ENCODE measurements at regions not wholly inside any gene's neighbourhood (a gene's known extent, or its start where the extent isn't known, plus 50 kb on each side); places are given as distances from the start of the nearest gene placed in this dataset.

GRCh38 chr10:129278686-129279085 lies 188.4 kb upstream of the MGMT start:
- no peak for TF ChIP-seq CTCF (IDR thresholded peaks at IDR 0.05; ENCODE audit: borderline replicate concordance, control extremely low read depth, extremely low read depth, insufficient read depth, missing control alignments)
- no peak for DNase-seq (ENCODE audit: low spot score)
- in situ Hi-C loops (cut with MboI; ENCODE audit: low sequenced_read_pairs, unreplicated experiment) = no loop called here

DNA sequence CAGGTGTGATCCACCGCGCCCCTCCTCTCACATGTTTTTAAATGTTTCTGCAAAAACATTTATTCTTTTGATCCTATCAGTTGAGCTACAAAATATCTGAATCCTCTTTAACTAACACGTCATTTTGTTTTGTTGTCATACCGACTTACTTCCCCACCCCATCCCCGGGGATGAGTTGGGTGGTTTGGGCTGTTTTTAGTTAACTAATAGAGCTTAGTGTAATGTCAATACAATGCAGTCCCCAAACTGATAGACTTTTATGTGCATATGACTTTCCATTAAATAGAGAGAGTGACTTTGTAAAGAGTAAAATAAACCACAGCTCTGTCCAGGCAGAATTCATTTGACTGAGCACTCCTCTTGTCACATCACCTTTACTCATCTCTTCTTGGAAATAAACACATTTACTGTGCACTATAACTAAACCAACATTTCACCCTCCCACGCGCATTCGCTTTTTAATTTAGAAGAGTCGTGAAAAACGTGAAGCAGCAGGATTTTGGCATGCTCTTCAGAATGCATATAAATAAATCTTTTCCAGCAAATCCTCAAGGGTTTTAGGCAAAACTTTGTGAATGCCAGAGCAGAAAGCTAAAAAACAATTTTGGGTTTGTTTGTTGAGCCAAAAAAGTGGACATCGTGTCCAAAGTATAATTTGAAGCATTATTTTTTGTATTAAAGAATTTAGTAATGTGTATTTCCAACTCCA lies 187.4 kb upstream of the MGMT start:
- no peak for TF ChIP-seq CTCF (IDR thresholded peaks at IDR 0.05; ENCODE audit: borderline replicate concordance, control extremely low read depth, extremely low read depth, insufficient read depth, missing control alignments)
- DNase-seq (ENCODE audit: low spot score) = no peak
- in situ Hi-C loops (cut with MboI; ENCODE audit: low sequenced_read_pairs, unreplicated experiment) = no loop called here

DNA sequence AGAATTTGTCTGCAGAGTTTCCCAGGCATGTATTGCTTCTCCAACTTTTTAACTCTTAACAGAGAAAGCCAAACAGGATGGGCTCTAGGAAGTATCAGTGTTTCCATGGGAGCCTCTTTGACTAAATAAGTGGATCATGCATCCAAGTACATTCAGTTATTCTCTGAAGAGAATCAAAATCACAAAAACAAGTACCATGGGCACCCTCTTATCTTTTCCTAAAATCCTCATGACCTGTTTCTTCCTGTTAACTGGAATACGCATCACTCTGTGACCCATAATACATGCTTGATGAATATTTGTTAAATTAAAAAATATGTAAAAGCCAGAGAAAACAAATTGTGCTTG lies 186.9 kb upstream of the MGMT start:
- in situ Hi-C loops (cut with MboI; ENCODE audit: low sequenced_read_pairs, unreplicated experiment) = no loop called here
- TF ChIP-seq CTCF (IDR thresholded peaks at IDR 0.05; ENCODE audit: borderline replicate concordance, control extremely low read depth, extremely low read depth, insufficient read depth, missing control alignments) = no peak
- DNase-seq (ENCODE audit: low spot score) = no peak

DNA sequence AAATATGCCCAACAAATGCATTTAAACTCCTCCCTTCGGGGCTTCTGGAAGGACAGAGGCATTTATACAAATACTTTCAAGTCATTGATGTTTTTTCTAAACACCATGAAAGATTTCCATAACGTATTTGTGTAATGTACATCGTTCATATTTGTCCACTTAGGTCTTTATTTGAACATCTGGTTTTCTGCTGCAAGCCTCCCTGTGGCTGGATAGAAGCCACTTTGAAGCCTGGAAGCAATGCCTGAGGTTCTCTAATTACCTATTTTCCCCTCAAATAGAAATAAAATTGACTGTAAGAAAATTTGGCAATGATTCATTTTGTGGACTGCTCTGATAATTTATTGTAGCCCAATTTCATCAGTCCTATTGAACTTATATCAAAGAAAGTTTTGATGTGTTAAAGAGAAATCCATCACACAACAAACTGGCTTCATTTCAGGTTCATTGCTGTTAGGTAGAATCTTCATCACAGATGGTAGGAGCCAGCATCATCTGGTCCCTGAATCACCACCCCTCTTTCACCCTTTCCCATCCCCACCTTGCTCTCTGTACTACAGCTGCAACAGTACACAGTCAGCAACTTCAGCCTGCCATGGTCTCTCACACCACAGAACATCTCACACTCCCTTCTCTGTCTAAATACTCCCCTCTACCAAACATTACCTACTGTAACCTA lies 186.0 kb upstream of the MGMT start:
- TF ChIP-seq CTCF (IDR thresholded peaks at IDR 0.05; ENCODE audit: borderline replicate concordance, control extremely low read depth, extremely low read depth, insufficient read depth, missing control alignments) = no peak
- in situ Hi-C loops (cut with MboI; ENCODE audit: low sequenced_read_pairs, unreplicated experiment) = no loop called here
- DNase-seq (ENCODE audit: low spot score) = no peak

DNA sequence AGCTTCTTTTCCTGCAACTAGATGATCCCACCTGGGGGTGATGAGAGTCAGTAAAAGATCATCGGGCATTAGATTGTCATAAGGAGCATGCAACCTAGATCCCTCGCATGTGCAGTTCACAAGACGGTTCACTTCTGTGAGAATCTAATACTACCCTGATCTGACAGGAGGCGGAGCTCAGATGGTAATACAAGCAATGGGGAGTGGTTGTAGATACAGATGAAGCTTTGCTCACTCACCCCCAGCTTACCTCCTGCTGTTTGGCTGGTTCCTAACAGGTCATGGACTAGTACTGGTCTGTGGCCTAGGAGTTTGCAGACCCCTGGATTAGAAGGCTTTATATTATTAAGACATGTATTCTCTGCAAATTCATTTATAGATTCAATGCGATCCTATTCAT lies 181.6 kb upstream of the MGMT start:
- no peak for TF ChIP-seq CTCF (IDR thresholded peaks at IDR 0.05; ENCODE audit: borderline replicate concordance, control extremely low read depth, extremely low read depth, insufficient read depth, missing control alignments)
- in situ Hi-C loops (cut with MboI; ENCODE audit: low sequenced_read_pairs, unreplicated experiment) = no loop called here
- DNase-seq (ENCODE audit: low spot score) = no peak

DNA sequence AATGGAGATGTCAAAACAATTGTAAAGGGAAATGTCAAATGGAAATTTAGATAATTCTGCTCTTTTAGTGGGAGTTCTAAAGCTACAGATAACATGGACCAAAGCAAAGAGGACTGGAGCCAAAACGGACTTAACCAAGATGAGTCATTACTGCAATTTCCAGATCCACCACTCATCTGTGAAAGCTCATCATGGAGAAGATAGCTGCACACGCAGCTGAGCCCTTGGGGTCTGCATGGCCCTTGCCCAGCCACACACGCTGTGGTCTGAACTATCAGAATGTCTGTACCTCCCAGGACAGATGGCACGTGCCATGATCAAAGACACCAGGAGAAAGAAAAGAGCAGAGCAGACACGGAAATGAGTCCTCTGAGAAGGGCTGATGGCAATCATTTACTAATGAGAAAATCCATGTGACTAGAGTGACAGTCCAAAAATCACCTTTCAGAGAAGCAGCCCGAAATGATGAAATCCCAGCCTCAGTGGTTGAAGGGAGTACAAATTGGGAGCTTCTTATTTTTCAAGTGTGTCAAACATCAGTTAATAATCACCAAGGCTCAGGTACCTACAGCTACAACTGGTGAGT lies 177.9 kb upstream of the MGMT start:
- no peak for TF ChIP-seq CTCF (IDR thresholded peaks at IDR 0.05; ENCODE audit: borderline replicate concordance, control extremely low read depth, extremely low read depth, insufficient read depth, missing control alignments)
- DNase-seq (ENCODE audit: low spot score) = no peak
- in situ Hi-C loops (cut with MboI; ENCODE audit: low sequenced_read_pairs, unreplicated experiment) = no loop called here
